Stimulated activated CD8-positive, alpha-beta memory T cell treated with anti-CD3 and anti-CD28 coated beads, Interleukin-12 subunit alpha, Interleukin-12 subunit beta, amount 100 ng/mL, for 24 hours (primary cell): ENCODE measurements at regions not wholly inside any gene's neighbourhood (a gene's known extent, or its start where the extent isn't known, plus 50 kb on each side); places are given as distances from the start of the nearest gene placed in this dataset.

Experiments used
- DNase-seq: peaks from one replicate; pipeline ENCODE4 v3.0.0-alpha.2; 2020; ENCODE audit errors: extremely low read depth

- no peak for DNase-seq
Measured at GRCh38 chr15:95912728-95913127, 417.8 kb upstream of the NR2F2 start.

- no peak for DNase-seq
Measured at GRCh38 chr15:95916568-95916967, 413.9 kb upstream of the NR2F2 start.

GRCh38 chr15:95918525-95918924, 412.0 kb upstream of the NR2F2 start:
- no peak for DNase-seq

GRCh38 chr15:95919460-95919859, 411.0 kb upstream of the NR2F2 start:
- DNase-seq: no peak

GRCh38 chr15:95921404-95921803, 409.1 kb upstream of the NR2F2 start:
- DNase-seq: no peak

GRCh38 chr15:95922431-95922830, 408.1 kb upstream of the NR2F2 start:
- no peak for DNase-seq

GRCh38 chr15:95923792-95924191, 406.7 kb upstream of the NR2F2 start:
- no peak for DNase-seq

- DNase-seq: no peak
Measured at GRCh38 chr15:95928822-95929221, 401.7 kb upstream of the NR2F2 start.

GRCh38 chr15:95929232-95929846, 401.2 kb upstream of the NR2F2 start:
- no peak for DNase-seq

GRCh38 chr15:95930659-95931375, 399.7 kb upstream of the NR2F2 start:
- DNase-seq: no peak

GRCh38 chr15:95931619-95932018, 398.9 kb upstream of the NR2F2 start:
- DNase-seq: no peak

- no peak for DNase-seq
Measured at GRCh38 chr15:95932141-95932540, 398.4 kb upstream of the NR2F2 start.

GRCh38 chr15:95932676-95933075, 397.8 kb upstream of the NR2F2 start:
- DNase-seq: no peak

GRCh38 chr15:95935852-95936251, 394.6 kb upstream of the NR2F2 start:
- DNase-seq: no peak

- DNase-seq: no peak
Measured at GRCh38 chr15:95937128-95937528, 393.4 kb upstream of the NR2F2 start.

GRCh38 chr15:95940431-95940985, 390.0 kb upstream of the NR2F2 start:
- DNase-seq: no peak

GRCh38 chr15:95944193-95944592, 386.3 kb upstream of the NR2F2 start:
- DNase-seq: no peak

- no peak for DNase-seq
Measured at GRCh38 chr15:95944661-95945255, 385.7 kb upstream of the NR2F2 start.

- DNase-seq: no peak
Measured at GRCh38 chr15:95946241-95946640, 384.3 kb upstream of the NR2F2 start.

- no peak for DNase-seq
Measured at GRCh38 chr15:95946926-95947325, 383.6 kb upstream of the NR2F2 start.

GRCh38 chr15:95948411-95948810, 382.1 kb upstream of the NR2F2 start:
- DNase-seq: no peak

GRCh38 chr15:95953032-95953431, 377.5 kb upstream of the NR2F2 start:
- DNase-seq: no peak

GRCh38 chr15:95957861-95958260, 372.6 kb upstream of the NR2F2 start:
- DNase-seq: no peak
